Caco-2 (cell line): ENCODE measurements at regions not wholly inside any gene's neighbourhood (a gene's known extent, or its start where the extent isn't known, plus 50 kb on each side); places are given as distances from the start of the nearest gene placed in this dataset.

Experiments used
- BruUV-seq: library from RNA; stranded (reverse); fragments of 400-500 nt; replicated peaks from 2 replicates; lab custom pipeline; 2021; lab: Mats Ljungman, UMichigan
- CTCF ChIA-PET: fragments of 300-600 bp; sonication (Branson Sonifier 250); formaldehyde crosslinking; loops from one replicate; lab custom pipeline; 2022; ENCODE audit warnings: antibody characterized with exemption; lab: Charles Lee
- POLR2A ChIA-PET: fragments of 300-600 bp; sonication (Branson Sonifier 250); formaldehyde crosslinking; loops from one replicate; lab custom pipeline; 2022; ENCODE audit warnings: antibody characterized with exemption; lab: Charles Lee
- DNase-seq, 2 experiments: peaks; one replicate each; pipeline versions ENCODE4 v3.0.0 to v3.0.0-alpha.2; 2020 to 2022
- H3K27me3 ChIP-seq: replicated peaks from 2 replicates; pipeline ENCODE4 v1.6.0; 2011; ENCODE audit warnings: low read length; ENCODE audit not compliant: control insufficient read depth, insufficient read depth
- H3K36me3 ChIP-seq: 2 replicates; pipeline ENCODE4 v1.5.1; 2011; ENCODE audit warnings: low read length; ENCODE audit not compliant: control insufficient read depth, insufficient read depth
- H3K4me1 ChIP-seq: fragments of 250-450 bp; sonication (Bioruptor Pico); 2 replicates; pipeline ENCODE4 v1.5.1; 2020; ENCODE audit warnings: mild to moderate bottlenecking
- H3K4me3 ChIP-seq: 2 replicates; pipeline ENCODE4 v1.5.1; 2011; ENCODE audit warnings: low read depth, mild to moderate bottlenecking, control low read depth, low read length
- H3K9me3 ChIP-seq: fragments of 250-450 bp; sonication (Bioruptor Pico); 2 replicates; pipeline ENCODE4 v1.5.1; 2020; ENCODE audit warnings: mild to moderate bottlenecking, moderate library complexity
- H3K27ac Mint-ChIP-seq: one replicate; pipeline ENCODE4 v1.8.0; 2022; ENCODE audit warnings: mixed read lengths; ENCODE audit not compliant: unreplicated experiment
- H3K27me3 Mint-ChIP-seq: one replicate; pipeline ENCODE4 v1.8.0; 2022; ENCODE audit warnings: mixed read lengths; ENCODE audit not compliant: insufficient read depth, unreplicated experiment
- H3K36me3 Mint-ChIP-seq: one replicate; pipeline ENCODE4 v1.8.0; 2022; ENCODE audit warnings: mild to moderate bottlenecking, mixed read lengths; ENCODE audit not compliant: insufficient read depth, unreplicated experiment
- H3K4me1 Mint-ChIP-seq: one replicate; pipeline ENCODE4 v1.8.0; 2022; ENCODE audit warnings: low read depth, mixed read lengths; ENCODE audit not compliant: unreplicated experiment
- H3K4me3 Mint-ChIP-seq: one replicate; pipeline ENCODE4 v1.8.0; 2022; ENCODE audit warnings: mild to moderate bottlenecking, moderate library complexity, mixed read lengths; ENCODE audit not compliant: unreplicated experiment
- H3K9me3 Mint-ChIP-seq: one replicate; pipeline ENCODE4 v1.8.0; 2022; ENCODE audit warnings: mixed read lengths; ENCODE audit not compliant: unreplicated experiment
- CTCF ChIP-seq, 2 experiments: fragments of 200-600 bp in 1 of 2; IDR thresholded peaks; 1 replicate in 1 of 2; 2 replicates in 1 of 2; pipeline versions ENCODE4 v1.5.1 to v1.8.0; 2011 to 2022; ENCODE audit warnings: antibody characterized with exemption in 1 of 2, control low read depth in 1 of 2, inconsistent platforms in 1 of 2, low read depth in 1 of 2, low read length in 1 of 2, mild to moderate bottlenecking in 1 of 2, moderate library complexity in 1 of 2; ENCODE audit not compliant: insufficient read depth in 1 of 2, severe bottlenecking in 1 of 2, unreplicated experiment in 1 of 2
- intact Hi-C: fragments of 100-400 bp; cut with micrococcal nuclease; formaldehyde crosslinking; loops from one replicate; pipeline ENCODE4 v1.10.0; 2022; ENCODE audit not compliant: unreplicated experiment

DNA sequence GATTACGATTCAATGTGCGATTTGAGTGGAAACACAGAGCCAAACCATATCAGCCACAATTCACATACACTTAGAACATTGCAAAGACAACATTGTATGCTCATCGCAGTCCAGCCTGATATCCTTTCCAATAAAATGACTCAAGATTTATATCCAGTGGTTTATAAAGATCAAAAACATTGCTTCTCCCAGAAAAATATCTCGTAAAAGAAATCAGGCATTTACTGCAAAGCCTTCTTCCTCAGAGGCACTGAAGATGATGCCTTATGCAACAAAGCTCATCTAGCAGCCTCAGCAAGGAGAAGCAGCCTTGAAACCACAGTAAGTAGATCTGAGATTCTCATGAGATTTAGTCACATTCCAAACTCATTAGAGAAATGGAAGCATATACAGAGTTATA lies 523.8 kb downstream of the ELAVL2 start:
- H3K27me3 Mint-ChIP-seq: no peaks in the 10 kb centered on the region
- H3K4me1 Mint-ChIP-seq: no peaks in the 10 kb centered on the region
- H3K4me3 Mint-ChIP-seq: no peak overlapping the region
- ChIA-PET POLR2A (no interaction called here), CTCF (no interaction called here)
- BruUV-seq: no TSS peak
- no peaks in the 10 kb centered on the region for H3K36me3 ChIP-seq
- H3K27ac Mint-ChIP-seq: no peak overlapping the region
- no peak for DNase-seq
- no peaks in the 10 kb centered on the region for H3K4me1 ChIP-seq
- H3K4me3 ChIP-seq: no peak overlapping the region
- no peaks in the 10 kb centered on the region for H3K27me3 ChIP-seq
- H3K9me3 Mint-ChIP-seq: no peaks in the 10 kb centered on the region
- no peaks in the 10 kb centered on the region for H3K9me3 ChIP-seq
- intact Hi-C loops: no loop called here
- no peak for TF ChIP-seq CTCF (IDR thresholded peaks at IDR 0.05; ENCODE audit: insufficient read depth in 1 of 2, low read depth in 1 of 2, low read length in 1 of 2, severe bottlenecking in 1 of 2, unreplicated experiment in 1 of 2)
- no peaks in the 10 kb centered on the region for H3K36me3 Mint-ChIP-seq

GRCh38 chr9:23306731-23307130 lies 519.3 kb downstream of the ELAVL2 start:
- no peaks in the 10 kb centered on the region for H3K27me3 ChIP-seq
- no peaks in the 10 kb centered on the region for H3K9me3 ChIP-seq
- DNase-seq: no peak
- H3K4me1 ChIP-seq: no peaks in the 10 kb centered on the region
- H3K36me3 ChIP-seq: no peaks in the 10 kb centered on the region
- intact Hi-C loops: no loop called here
- ChIA-PET CTCF (no interaction called here), POLR2A (no interaction called here)
- H3K36me3 Mint-ChIP-seq: no peaks in the 10 kb centered on the region
- BruUV-seq: no TSS peak
- no peak overlapping the region for H3K4me3 ChIP-seq
- H3K27ac Mint-ChIP-seq: no peak overlapping the region
- no peak for TF ChIP-seq CTCF (IDR thresholded peaks at IDR 0.05; ENCODE audit: insufficient read depth in 1 of 2, low read depth in 1 of 2, low read length in 1 of 2, severe bottlenecking in 1 of 2, unreplicated experiment in 1 of 2)
- no peak overlapping the region for H3K4me3 Mint-ChIP-seq
- no peaks in the 10 kb centered on the region for H3K9me3 Mint-ChIP-seq
- no peaks in the 10 kb centered on the region for H3K27me3 Mint-ChIP-seq
- no peaks in the 10 kb centered on the region for H3K4me1 Mint-ChIP-seq

DNA sequence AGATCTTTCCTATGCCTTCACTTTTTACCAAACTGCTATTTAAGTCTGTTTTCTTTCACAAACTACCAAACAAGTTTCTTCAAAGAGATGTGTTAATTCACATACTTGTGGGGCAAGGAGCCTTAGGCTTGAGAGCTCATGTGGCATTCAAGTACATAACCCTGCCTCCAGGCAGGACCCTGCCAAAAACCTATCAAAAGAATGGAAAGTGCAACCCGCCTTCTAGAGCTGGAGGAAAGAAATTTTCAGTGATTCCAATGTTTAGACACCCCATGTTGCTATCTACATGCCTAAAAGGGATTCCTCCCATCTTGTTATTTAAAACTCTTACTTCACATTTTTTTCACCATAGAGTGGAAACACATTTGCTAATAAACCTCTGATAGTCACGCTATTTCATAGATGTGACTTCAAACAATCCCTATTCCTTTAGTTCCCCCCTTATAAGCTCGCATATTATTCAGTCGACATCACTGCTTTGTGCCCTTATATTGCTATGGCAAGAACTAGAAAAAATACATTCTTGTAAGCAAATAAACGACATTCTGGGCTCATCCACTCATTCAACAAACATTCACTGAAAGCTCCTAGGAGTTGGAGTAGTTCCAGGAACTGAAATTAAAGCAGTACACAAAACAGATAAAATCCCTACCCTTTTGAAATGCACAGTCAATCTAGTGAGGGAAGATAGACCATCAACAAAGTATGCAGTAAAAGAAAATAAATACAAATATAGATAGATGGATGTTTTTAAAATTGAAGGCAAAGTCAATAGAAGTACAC lies 518.1 kb downstream of the ELAVL2 start:
- BruUV-seq: no TSS peak
- no peaks in the 10 kb centered on the region for H3K9me3 Mint-ChIP-seq
- intact Hi-C loops: no loop called here
- Histone ChIP-seq H3K36me3 (no peaks in the 10 kb centered on the region), H3K27me3 (no peaks in the 10 kb centered on the region), H3K4me1 (no peaks in the 10 kb centered on the region), H3K4me3 (no peak overlapping the region), H3K9me3 (no peaks in the 10 kb centered on the region)
- H3K27me3 Mint-ChIP-seq: no peaks in the 10 kb centered on the region
- no peaks in the 10 kb centered on the region for H3K36me3 Mint-ChIP-seq
- CTCF ChIA-PET: no interaction called here
- no peak overlapping the region for H3K4me3 Mint-ChIP-seq
- no peaks in the 10 kb centered on the region for H3K4me1 Mint-ChIP-seq
- no peak overlapping the region for H3K27ac Mint-ChIP-seq
- no peak for DNase-seq
- POLR2A ChIA-PET: no interaction called here
- no peak for TF ChIP-seq CTCF (IDR thresholded peaks at IDR 0.05; ENCODE audit: insufficient read depth in 1 of 2, low read depth in 1 of 2, low read length in 1 of 2, severe bottlenecking in 1 of 2, unreplicated experiment in 1 of 2)
